GM18861 (cell line): ENCODE measurements at regions not wholly inside any gene's neighbourhood (a gene's known extent, or its start where the extent isn't known, plus 50 kb on each side); places are given as distances from the start of the nearest gene placed in this dataset.

Experiments used
- ATAC-seq: cut with Tn5 transposase; IDR thresholded peaks from one replicate; pipeline ENCODE4 v1.9.1; 2021; ENCODE audit not compliant: unreplicated experiment

DNA sequence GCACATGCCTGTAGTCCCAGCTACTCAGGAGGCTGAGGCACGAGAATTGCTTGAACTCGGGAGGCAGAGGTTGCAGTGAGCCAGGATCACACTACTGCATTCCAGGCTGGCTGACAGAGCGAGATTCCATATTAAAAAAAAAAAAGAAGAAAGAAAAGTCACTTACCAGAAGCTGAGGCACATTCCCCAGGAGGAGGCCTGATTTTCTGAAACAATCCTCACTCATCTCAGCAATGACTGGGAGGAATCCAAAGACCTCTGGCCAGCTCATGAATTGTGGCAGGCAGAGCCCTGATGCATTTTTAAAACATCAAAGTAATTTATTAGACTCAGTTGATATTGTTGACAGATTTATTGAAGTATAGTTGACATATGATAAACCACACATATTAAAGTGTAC lies 206.3 kb downstream of the FOXO1 start:
- no peak for ATAC-seq

DNA sequence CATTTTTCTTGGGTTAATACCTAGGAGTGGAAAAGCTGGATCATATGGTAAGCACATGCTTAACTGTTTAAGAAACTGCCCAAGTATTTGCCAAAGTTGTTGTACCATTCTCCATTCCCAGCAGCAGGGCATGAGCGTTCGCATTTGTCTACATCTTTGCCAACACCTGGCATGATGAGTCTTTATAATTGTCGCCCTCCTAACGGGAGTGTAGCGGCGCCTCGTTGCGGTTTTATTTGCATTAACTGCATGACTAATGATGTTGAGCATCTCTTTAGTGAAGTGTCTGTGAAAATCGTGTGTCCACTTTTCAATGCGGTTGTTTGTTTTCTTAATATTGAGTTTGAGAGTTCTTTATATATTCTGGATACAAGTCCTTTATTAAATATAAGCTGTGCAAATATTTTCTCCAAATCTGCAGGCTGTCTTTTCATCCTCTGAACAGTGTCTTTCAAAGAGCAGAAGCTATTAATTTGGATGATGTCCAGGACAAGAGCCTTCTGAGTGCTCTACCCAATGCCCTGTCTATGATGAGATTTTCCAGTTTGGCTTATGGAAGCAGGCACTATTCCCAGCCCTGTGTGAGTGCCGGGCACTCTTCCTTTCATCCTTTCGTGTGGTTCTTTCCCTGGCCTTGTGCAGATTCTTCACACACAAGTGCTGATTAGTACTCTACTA lies 202.0 kb downstream of the FOXO1 start:
- peak; percentile 74 for ATAC-seq

- ATAC-seq, result no peak
These were observed 201.4 kb downstream of the FOXO1 start for GRCh38 chr13:40465015-40465390.

DNA sequence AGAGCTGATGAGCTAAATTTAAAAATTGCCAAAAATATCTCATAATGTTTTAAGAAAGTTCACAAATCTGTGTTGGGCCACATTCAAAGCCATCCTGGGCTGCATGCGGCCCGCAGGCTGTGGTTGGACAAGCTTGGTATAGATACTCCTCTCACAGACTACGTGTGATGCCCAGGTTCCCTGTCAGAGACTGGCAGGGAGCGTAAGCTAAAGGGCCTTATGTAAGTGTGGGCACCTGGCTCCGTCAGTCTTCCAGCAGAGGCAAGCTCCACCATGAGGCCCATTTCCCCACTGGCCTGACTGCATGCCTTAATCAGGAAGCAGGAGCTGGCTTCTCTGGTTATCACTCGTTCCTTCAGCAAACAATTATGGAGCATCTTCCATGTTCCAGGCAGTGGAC lies 200.2 kb downstream of the FOXO1 start:
- ATAC-seq, result no peak

GRCh38 chr13:40468227-40468838 lies 198.1 kb downstream of the FOXO1 start:
- ATAC-seq, result no peak

- ATAC-seq, result no peak
These were observed 196.7 kb downstream of the FOXO1 start for GRCh38 chr13:40469581-40470310.

DNA sequence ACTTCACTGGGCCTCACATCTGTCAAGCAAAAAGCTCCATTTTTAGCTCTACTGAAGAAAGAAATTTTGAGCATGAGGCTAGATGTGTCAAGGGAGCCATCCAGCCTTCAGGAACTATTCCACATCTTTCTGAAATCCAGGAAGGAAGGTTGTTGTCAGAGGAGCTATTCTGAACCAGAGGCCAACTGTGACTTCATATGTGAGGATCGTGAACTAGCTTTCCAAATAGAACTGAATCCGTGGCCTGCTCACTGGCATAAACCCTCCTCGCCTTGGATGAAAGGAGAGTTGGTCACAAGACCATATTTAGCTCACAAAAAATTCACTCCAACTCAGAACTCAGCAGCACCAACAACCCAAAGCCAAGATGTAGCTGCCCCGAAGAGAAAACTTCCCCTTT lies 195.8 kb downstream of the FOXO1 start:
- ATAC-seq, result no peak

DNA sequence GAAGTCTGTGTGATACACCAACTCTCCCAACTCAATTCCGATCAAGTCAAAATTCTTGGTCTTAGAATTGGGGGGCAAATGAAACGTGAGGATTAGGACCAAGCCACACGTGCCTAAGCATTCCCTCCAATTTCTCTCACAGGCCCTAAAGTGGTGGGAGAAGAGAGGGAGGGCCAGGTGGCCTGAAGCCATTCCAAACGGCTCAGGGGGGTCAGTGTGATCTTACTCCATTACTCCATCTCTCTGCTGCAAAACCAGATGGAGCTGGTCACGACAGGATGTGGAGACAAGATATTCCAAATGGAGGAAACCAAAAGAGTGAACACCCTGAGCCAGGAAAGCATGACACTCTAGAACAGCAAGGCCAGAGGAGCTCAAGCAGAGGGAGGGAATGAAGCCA lies 195.4 kb downstream of the FOXO1 start:
- ATAC-seq, result no peak

DNA sequence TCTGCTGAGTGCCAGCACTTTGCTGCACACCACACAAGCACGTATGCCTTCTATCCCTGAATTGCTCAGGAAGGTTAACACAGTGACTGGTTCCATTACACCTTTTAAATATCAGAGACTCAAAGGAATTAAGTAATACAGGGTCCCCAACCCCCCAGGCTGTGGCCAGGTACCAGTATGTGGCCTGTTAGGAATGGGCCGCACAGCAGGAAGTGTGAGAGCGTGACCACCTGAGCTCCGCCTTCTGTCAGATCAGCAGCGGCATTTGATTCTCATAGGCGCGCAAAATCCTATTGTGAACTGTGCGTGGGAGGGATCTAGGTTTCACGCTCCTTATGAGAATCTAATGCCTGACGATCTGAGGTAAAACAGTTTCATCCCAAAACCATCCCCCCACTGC lies 194.5 kb downstream of the FOXO1 start:
- ATAC-seq, result no peak

DNA sequence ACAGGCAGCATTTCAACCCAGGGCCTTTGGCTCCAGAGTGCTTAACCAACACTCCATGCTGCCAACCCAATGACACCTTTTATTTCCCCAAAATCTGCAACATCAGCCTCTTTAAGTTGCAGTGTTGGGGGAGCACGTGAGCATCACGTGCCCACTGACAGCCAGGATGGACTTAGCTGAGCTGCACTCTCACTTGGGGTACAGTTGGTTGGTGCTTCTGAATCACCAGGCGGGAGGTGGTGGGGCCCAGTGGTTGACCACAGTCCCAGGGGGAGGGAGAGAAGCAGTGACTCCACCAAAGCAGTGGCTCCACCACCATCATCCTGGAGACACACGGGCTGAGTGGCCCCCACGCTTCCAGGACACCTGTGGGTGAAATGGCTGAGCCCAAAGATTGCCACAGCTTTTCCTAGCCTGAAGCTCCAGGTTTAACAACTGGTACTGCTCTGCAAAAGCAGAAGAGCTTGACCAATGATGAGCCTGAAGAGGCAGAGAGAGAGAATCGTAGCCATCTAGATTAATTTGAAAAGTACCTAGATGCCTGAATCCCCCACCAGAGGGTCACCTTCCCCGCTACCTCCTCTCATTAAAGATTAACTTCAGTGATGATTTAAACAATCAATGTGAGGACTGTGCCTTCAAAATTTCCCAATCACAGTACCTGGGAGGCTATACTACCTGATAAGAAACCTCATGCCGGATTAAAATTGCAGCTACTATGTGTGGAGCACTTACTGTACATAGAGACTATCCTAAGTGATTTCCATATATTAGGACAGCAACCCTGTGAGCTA lies 193.8 kb downstream of the FOXO1 start:
- no peak for ATAC-seq

DNA sequence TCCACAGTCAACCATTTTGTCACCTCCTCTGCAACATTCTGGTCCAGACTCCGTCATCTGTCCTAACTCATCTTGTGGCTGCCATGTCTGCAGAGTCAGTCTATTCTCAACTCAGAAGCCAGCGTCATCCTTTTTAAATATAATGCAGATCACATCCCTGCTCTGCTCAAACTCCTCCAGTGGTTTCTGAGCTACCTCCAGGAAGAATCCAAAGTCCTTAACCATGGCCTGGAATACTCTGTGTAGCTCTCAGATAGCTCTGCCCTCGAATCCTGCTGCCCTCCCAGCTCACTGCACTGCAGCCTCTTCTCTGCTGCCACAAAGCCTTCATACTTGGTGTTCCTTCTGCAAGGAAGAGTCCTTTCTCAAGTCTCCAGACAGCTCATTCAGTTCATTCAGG lies 190.8 kb downstream of the FOXO1 start:
- ATAC-seq, result no peak

DNA sequence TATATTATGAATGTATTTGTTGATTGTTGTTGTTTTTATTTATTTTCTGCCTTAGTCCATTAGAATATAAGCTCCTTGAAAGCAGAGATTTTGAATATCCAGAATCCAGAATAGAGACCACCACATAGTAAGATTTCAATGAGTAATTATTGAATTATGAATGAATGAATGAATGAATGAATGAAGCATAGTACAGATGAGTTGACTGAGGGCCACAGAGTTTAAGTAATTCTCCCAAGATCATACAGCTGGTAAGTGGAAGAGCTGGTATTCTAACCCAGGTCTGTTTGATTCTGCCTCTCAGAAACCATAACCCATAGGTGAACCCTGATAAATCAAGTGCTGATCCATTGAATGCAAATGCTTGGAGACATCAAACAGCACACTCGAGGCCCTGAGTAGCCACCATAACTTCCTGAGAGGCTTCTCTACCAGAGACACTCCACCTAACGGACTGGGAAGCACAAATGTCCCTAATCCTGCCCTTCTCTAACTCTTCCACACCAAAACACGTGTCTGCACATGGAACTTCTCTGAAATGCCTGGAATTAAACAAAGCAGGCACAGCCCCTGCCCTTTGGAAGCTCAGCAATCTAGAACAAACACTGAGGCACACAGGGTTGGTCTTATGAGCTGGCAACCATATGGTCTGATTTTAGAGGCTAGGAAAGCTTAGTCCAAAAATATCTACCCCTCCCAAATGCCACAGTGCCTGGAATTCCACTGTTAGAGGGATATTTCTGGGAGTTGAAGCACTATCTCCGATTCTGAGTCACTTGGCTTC lies 190.1 kb downstream of the FOXO1 start:
- no peak for ATAC-seq

DNA sequence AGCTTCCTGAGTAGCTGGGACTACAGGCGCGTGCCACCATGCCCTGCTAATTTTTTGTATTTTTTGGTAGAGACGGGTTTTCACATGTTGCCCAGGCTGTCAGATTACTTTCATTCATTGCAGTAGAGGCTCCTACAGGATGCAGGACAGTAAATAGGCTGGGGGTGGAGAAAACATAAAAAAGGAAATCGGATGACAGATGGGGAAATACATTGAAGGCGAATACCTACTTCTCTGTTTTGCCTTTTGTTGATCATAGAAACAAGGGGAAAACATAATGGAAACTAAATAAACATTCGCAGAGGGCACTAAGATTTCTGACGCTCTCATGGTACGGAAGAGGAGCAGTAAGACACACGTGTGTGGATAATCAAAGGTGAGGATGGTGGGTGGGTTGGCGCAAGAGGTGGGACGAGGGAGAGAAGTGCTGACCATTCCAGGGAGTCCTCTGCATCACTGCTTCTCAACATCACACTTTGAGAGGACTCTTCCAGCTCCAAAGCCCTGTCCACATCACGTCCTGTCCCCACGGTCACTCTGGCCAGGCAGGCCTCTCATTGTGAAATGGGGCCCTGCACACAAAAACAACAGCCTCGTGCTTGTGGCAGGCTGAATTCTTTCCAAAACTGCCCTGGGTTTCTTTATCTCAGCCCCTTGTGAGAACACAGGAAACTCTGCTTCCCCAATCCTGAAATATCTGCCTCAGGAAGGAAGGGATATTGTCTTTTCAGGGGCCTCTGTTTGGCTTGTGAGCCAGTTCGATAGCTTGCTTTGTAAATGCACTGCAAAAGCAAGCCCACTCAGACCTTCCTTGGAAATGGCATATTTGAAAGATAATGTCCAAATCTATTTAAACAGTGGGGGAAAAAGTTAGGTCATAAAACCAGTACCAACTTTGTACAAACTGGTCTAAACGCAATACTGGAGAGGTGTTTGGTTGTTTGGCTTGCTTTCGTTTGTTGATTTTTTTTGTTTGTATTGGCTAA lies 188.5 kb downstream of the FOXO1 start:
- ATAC-seq, result no peak

DNA sequence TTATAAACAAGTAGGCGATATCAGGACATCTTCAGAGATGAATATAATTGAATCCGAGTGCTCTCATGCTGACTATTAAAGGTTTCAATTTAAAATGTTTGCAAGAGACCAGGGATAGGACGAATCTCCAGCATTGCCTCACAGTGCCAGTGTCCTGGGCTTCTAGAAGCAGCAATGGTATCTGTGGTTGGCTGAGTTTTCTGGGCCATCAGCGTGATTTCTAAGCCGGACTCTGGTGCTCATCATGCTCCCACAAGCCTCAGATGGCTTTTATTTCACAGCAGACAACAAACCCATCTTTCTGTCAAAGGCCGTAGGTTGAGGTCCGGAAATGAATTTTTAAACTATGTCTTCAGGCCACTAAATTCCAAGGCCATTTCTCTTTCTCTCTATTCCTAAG lies 187.7 kb downstream of the FOXO1 start:
- no peak for ATAC-seq

DNA sequence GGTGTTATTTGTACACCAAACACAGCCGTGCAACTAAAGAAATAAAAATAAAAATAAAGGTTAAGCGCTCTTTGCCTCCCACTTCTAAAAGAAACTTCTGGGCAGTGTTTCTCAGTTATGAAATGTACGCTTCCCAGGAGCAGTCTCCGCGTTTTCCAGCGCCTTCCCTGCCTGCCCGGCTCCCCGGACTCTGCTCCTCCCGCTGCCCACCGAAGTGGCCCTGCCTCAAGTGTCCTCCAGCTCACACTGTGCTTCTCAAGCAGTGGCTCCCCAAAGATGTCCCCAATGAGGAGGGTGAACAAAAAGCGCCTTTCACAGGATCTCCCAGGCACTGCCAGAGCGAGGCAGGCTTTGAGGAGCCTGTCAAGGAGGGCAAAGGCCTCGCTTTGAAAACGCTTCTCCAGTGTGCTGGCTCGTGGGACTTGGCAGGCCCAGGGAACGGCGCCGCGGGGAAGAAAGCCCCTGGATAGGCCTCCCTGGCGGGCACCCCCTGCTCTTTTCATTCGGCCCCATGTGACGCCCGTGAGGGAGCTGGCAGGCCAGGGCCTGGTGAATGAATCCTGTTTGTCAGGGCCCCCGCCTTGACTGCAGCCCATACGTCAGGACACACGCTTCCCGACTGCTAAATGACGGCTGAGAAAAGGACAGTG lies 187.1 kb downstream of the FOXO1 start:
- no peak for ATAC-seq

- ATAC-seq, result no peak
These were observed 186.2 kb downstream of the FOXO1 start for GRCh38 chr13:40480012-40480914.

- no peak for ATAC-seq
These were observed 185.4 kb downstream of the FOXO1 start for GRCh38 chr13:40480915-40481516.

DNA sequence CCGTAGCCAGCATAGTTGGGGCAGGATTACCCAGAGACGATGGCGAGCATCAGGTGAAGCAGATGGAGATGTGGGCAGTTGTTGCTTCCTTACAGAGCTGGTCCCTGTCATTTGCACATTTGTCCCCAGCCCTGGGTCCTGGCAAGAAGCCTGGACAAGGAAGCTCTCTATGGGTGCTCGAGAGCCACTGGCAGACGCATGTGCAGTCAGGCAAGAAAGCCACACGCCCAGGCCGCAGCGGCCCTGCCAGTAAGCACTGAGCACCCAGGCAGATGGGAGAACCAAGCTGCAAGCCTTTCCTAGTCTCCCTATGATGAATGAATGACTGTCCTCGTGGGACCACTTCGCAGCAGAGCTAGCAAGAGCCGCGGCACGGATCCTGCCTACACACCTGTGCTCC lies 182.8 kb downstream of the FOXO1 start:
- ATAC-seq, result no peak
